Lower lobe of right lung (tissue), 2 donors: ENCODE measurements at regions not wholly inside any gene's neighbourhood (a gene's known extent, or its start where the extent isn't known, plus 50 kb on each side); places are given as distances from the start of the nearest gene placed in this dataset.
A peak's percentile ranks its signal among the peaks of the same experiment; 100 is the strongest.

Source experiments
- ATAC-seq, 2 donors: fragments of 200-7000 bp; cut with Tn5 transposase; one replicate each; pipeline ENCODE4 v1.9.1; 2020 to 2022; ENCODE audit warnings: mild to moderate bottlenecking in 2 of 2, moderate library complexity in 2 of 2
- DNase-seq: peaks from one replicate; pipeline ENCODE4 v3.0.0-alpha.2; 2020
- H3K27ac ChIP-seq: fragments of 200-600 bp; one replicate; pipeline ENCODE4 v1.8.0; 2022
- H3K27me3 ChIP-seq: fragments of 200-600 bp; one replicate; pipeline ENCODE4 v1.8.0; 2022; ENCODE audit warnings: low read depth
- H3K36me3 ChIP-seq: fragments of 200-600 bp; one replicate; pipeline ENCODE4 v1.8.0; 2022; ENCODE audit warnings: mild to moderate bottlenecking
- H3K4me1 ChIP-seq: fragments of 200-600 bp; one replicate; pipeline ENCODE4 v1.8.0; 2022
- H3K4me3 ChIP-seq: fragments of 200-600 bp; one replicate; pipeline ENCODE4 v1.8.0; 2022; ENCODE audit warnings: mild to moderate bottlenecking
- H3K9me3 ChIP-seq: fragments of 200-600 bp; one replicate; pipeline ENCODE4 v1.8.0; 2022
- intact Hi-C: fragments of 100-400 bp; cut with DNase I; formaldehyde crosslinking; loops from one replicate; pipeline ENCODE4 v1.11.0; 2022
- TF ChIP-seq, protein P1 (sequence below): fragments of 200-600 bp; IDR thresholded peaks from one replicate; pipeline ENCODE4 v1.8.0; 2022; ENCODE audit warnings: antibody characterized with exemption, mild to moderate bottlenecking
- donor health status: DM: no; HTN: yes; CAD: no; lungs with severe emphysema.

GRCh38 chr11:76279038-76279437 lies 72.7 kb upstream of the WNT11 start:
- no peak overlapping the region for H3K4me3 ChIP-seq
- H3K36me3 ChIP-seq = no peaks in the 10 kb centered on the region
- no peaks in the 10 kb centered on the region for H3K4me1 ChIP-seq
- no peak overlapping the region for H3K27ac ChIP-seq
- TF ChIP-seq, protein P1, sequence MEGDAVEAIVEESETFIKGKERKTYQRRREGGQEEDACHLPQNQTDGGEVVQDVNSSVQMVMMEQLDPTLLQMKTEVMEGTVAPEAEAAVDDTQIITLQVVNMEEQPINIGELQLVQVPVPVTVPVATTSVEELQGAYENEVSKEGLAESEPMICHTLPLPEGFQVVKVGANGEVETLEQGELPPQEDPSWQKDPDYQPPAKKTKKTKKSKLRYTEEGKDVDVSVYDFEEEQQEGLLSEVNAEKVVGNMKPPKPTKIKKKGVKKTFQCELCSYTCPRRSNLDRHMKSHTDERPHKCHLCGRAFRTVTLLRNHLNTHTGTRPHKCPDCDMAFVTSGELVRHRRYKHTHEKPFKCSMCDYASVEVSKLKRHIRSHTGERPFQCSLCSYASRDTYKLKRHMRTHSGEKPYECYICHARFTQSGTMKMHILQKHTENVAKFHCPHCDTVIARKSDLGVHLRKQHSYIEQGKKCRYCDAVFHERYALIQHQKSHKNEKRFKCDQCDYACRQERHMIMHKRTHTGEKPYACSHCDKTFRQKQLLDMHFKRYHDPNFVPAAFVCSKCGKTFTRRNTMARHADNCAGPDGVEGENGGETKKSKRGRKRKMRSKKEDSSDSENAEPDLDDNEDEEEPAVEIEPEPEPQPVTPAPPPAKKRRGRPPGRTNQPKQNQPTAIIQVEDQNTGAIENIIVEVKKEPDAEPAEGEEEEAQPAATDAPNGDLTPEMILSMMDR = no peak
- intact Hi-C loops = no loop called here
- ATAC-seq = no peak
- no peaks in the 10 kb centered on the region for H3K27me3 ChIP-seq
- no peaks in the 10 kb centered on the region for H3K9me3 ChIP-seq
- DNase-seq = no peak

DNA sequence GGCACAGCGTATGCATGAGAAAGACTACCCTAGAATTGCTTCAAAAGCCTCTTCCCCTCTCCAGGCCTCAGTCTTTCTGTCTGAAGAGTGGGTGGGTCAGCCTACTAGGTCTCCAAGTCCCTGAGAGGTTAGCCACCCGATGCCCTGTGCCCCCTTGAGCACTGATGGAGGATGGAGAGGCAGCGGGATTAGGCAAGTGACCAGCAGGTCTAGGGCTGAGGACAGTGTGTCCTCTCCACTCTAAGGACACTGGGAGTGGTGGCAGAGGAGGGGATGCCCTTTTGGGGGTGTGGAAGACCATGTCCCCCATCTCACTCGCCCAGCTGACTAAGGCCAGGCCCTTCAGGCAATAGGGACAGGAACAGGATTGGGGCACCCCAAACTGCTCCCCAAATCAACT lies 72.2 kb upstream of the WNT11 start:
- Histone ChIP-seq H3K9me3 (no peaks in the 10 kb centered on the region), H3K4me3 (no peak overlapping the region), H3K27ac (no peak overlapping the region), H3K4me1 (no peaks in the 10 kb centered on the region), H3K36me3 (no peaks in the 10 kb centered on the region), H3K27me3 (no peaks in the 10 kb centered on the region)
- intact Hi-C loops = no loop called here
- TF ChIP-seq, protein P1 = no peak
- no peak for DNase-seq
- ATAC-seq = no peak

GRCh38 chr11:76277298-76278175 lies 71.2 kb upstream of the WNT11 start:
- no peak for ATAC-seq
- intact Hi-C loops = no loop called here
- DNase-seq = no peak

DNA sequence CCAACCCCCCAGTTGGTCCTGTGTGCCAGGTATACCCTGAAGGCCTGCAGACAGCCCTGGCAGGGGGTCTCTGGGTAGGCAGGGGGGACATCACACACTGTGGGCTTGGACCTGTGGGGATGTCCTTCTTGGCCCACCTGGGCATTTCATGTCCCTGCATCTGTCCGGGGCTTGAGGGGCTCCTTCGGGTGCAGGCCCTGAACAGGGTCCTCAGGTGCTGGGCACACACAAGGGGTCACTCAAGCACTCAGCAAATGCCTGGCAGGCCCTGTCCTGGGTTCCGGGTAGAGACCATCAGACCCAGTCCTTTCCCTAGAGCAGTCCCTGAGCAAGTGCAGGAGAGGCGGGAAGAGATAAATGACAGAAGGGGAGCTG lies 70.5 kb upstream of the WNT11 start:
- ATAC-seq (peak in 1 of 2 donors; percentile 12), DNase-seq (no peak)
- no peaks in the 10 kb centered on the region for H3K36me3 ChIP-seq
- H3K4me1 ChIP-seq = no peaks in the 10 kb centered on the region
- H3K4me3 ChIP-seq = no peak overlapping the region
- no peak overlapping the region for H3K27ac ChIP-seq
- intact Hi-C loops = no loop called here
- no peaks in the 10 kb centered on the region for H3K27me3 ChIP-seq
- no peaks in the 10 kb centered on the region for H3K9me3 ChIP-seq
- TF ChIP-seq, protein P1 = no peak

More at GRCh38 chr11:76277298-76278175, 71.2 kb upstream of the WNT11 start:
- Histone ChIP-seq H3K4me3 (no peak overlapping the region), H3K27ac (no peak overlapping the region), H3K4me1 (no peaks in the 10 kb centered on the region), H3K27me3 (no peaks in the 10 kb centered on the region), H3K9me3 (no peaks in the 10 kb centered on the region), H3K36me3 (no peaks in the 10 kb centered on the region)
- TF ChIP-seq, protein P1 = no peak

- Histone ChIP-seq H3K36me3 (no peaks in the 10 kb centered on the region), H3K4me3 (no peak overlapping the region), H3K4me1 (no peaks in the 10 kb centered on the region), H3K27ac (no peak overlapping the region), H3K9me3 (no peaks in the 10 kb centered on the region), H3K27me3 (no peaks in the 10 kb centered on the region)
- TF ChIP-seq, protein P1 = no peak
- no peak for ATAC-seq
- no peak for DNase-seq
- intact Hi-C loops = no loop called here
These were observed 69.9 kb upstream of the WNT11 start for GRCh38 chr11:76276046-76276780.
